ENCODE measurements at regions not wholly inside any gene's neighbourhood (a gene's known extent, or its start where the extent isn't known, plus 50 kb on each side); places are given as distances from the start of the nearest gene placed in this dataset.
A peak's percentile ranks its signal among the peaks of the same experiment; 100 is the strongest.
"Not testable (repeated sequence)": the region's sequence is repeated elsewhere in the genome, so short reads cannot be mapped to it uniquely, and the experiment has no call there.

DNA sequence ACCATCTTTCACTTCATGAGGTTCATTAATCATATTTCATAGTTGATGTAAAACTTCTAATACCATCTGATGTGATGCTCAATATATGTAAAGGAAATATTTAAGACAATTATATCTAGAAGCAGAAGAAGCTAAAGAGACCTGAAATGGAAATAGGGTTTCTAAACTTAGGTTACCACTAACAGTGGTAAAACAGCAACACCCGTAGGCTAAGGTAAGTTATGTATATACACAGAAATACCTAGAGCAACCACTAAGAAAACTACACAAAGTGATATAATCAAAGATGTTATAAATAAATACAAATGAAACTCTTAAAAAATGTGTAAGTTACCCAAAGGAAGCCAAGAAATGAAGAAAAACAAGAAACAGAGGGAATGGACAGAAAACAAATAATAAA is 61.1 kb upstream of the TNFSF4 start:
- 90 to 100% (median 97%) methylated on average over 1 of the region's 1 CpG for WGBS, 4 donors
- Histone ChIP-seq H3K4me3 (no peak overlapping the region), H3K4me1 (replicated peaks in 1 of 2) (no peaks in the 10 kb centered on the region), H3K9me3 (replicated peaks in 1 of 3) (peaks cover 0 to under 1% (median 0%) of the 10 kb centered on the region in 3 donors), H3K27ac (no peak overlapping the region), H3K36me3 (replicated peaks in 1 of 2) (no peaks in the 10 kb centered on the region), H3K27me3 (no peaks in the 10 kb centered on the region)
- TF ChIP-seq, protein P1, sequence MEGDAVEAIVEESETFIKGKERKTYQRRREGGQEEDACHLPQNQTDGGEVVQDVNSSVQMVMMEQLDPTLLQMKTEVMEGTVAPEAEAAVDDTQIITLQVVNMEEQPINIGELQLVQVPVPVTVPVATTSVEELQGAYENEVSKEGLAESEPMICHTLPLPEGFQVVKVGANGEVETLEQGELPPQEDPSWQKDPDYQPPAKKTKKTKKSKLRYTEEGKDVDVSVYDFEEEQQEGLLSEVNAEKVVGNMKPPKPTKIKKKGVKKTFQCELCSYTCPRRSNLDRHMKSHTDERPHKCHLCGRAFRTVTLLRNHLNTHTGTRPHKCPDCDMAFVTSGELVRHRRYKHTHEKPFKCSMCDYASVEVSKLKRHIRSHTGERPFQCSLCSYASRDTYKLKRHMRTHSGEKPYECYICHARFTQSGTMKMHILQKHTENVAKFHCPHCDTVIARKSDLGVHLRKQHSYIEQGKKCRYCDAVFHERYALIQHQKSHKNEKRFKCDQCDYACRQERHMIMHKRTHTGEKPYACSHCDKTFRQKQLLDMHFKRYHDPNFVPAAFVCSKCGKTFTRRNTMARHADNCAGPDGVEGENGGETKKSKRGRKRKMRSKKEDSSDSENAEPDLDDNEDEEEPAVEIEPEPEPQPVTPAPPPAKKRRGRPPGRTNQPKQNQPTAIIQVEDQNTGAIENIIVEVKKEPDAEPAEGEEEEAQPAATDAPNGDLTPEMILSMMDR (IDR thresholded peaks at IDR 0.05), result no peak
- DNase-seq, result no peak
- intact Hi-C loops (cut with DNase I), result no loop called here

DNA sequence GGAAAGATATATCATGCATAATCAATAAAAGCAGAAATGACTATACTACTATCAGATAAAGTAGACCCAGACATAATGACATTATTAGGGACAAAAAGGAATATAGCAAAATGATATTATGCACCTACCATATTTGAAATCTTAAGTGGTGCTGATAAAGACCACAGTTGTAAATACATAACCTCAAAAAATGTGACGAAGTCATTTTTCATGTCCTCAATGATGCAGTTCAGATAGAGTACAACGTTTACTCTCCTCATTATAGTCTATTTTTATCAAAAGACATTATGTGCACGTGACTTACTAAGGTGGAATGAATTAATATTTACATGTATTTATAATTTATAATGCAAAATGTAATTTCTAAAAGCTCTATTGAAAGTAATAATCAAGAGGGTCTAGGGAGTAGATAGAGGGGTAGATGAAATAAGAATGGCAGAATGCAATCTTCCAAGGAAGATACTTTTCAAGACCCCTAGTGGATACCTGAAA is 61.7 kb upstream of the TNFSF4 start:
- WGBS, 4 donors, result 77 to 87% (median 86%) methylated on average over 3 of the region's 3 CpGs
- H3K36me3 ChIP-seq (replicated peaks in 1 of 2), result no peaks in the 10 kb centered on the region
- peaks cover 0 to 3% (median 0%) of the 10 kb centered on the region in 3 donors for H3K9me3 ChIP-seq (replicated peaks in 1 of 3)
- TF ChIP-seq, protein P1 (IDR thresholded peaks at IDR 0.05), result no peak
- TF ChIP-seq POLR2A (IDR thresholded peaks at IDR 0.05), result no peak
- DNase-seq, result no peak
- no peaks in the 10 kb centered on the region for H3K27me3 ChIP-seq
- no peak overlapping the region for H3K27ac ChIP-seq
- intact Hi-C loops (cut with DNase I), result no loop called here
- H3K4me3 ChIP-seq, result no peak overlapping the region
- H3K4me1 ChIP-seq (replicated peaks in 1 of 2), result no peaks in the 10 kb centered on the region

DNA sequence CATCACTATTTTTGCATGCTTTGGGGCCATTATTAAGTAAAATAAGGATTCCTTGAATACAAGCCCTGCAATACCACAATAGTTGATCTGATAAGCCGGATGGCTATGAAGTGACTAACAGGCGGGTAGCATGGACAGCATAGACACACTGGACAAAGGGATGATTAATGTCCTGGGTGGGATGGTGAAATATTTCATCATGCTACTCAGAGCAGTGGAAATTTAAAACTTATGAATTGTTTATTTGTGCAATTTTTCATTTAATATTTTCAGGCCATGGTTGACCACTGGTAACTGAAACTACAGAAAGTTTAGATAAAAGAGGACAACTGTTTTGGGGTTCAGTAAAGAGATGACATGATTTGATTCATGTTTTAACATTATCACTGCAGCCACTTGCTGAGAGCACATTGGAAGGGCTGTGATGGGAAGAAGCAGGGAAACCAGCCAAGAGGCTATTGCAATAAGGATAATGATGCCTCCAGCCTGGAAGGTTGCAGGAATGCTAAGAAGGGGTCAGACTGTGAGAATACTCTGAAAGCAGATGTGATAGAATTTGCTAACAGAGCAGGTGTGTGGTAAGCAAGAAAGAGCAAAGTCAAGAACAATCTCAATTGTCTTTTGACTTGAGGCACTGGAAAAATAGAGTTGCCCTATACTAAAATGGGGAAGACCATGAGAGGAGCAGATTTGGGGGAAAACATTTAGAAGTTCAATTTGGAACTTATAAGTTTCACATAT is 62.5 kb upstream of the TNFSF4 start:
- Histone ChIP-seq H3K4me3 (no peak overlapping the region), H3K9me3 (replicated peaks in 1 of 3) (peaks cover 0 to 3% (median 0%) of the 10 kb centered on the region in 3 donors), H3K27me3 (no peaks in the 10 kb centered on the region), H3K4me1 (replicated peaks in 1 of 2) (no peaks in the 10 kb centered on the region), H3K27ac (no peak overlapping the region), H3K36me3 (replicated peaks in 1 of 2) (no peaks in the 10 kb centered on the region)
- peak in 2 of 7 donors; percentile 20 to 45 for DNase-seq
- TF ChIP-seq, protein P1 (IDR thresholded peaks at IDR 0.05), result no peak
- no peak for TF ChIP-seq POLR2A (IDR thresholded peaks at IDR 0.05)
- intact Hi-C loops (cut with DNase I), result no loop called here
- WGBS, 4 donors, result 42 to 73% (median 62%) methylated on average over 2 of the region's 2 CpGs

DNA sequence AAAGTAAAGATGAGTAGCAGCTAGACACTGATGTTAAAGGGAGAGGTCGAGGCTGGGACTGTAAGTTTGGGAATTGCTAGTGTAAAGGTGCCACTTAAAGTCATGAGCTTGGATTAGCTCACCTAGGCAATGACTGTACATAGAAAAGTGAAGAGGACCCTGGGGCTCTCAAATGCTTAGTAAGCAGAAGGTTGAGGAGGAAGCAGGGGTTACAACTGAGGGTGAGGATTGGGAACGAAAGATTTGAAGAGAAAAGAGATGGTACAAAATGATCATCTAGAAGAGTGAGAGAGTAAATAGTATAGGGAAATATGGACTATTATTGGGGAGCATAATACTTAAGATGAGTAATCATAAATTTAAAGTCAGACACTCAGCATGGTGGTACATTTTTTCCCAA is 63.1 kb upstream of the TNFSF4 start:
- H3K27ac ChIP-seq, result no peak overlapping the region
- TF ChIP-seq POLR2A (IDR thresholded peaks at IDR 0.05), result no peak
- TF ChIP-seq, protein P1 (IDR thresholded peaks at IDR 0.05), result no peak
- WGBS, 4 donors, result 62 to 94% (median 91%) methylated on average over 2 of the region's 2 CpGs
- no peaks in the 10 kb centered on the region for H3K27me3 ChIP-seq
- H3K36me3 ChIP-seq (replicated peaks in 1 of 2), result no peaks in the 10 kb centered on the region
- DNase-seq, result no peak
- peaks cover 0 to 3% (median 0%) of the 10 kb centered on the region in 3 donors for H3K9me3 ChIP-seq (replicated peaks in 1 of 3)
- intact Hi-C loops (cut with DNase I), result no loop called here
- no peaks in the 10 kb centered on the region for H3K4me1 ChIP-seq (replicated peaks in 1 of 2)
- no peak overlapping the region for H3K4me3 ChIP-seq

DNA sequence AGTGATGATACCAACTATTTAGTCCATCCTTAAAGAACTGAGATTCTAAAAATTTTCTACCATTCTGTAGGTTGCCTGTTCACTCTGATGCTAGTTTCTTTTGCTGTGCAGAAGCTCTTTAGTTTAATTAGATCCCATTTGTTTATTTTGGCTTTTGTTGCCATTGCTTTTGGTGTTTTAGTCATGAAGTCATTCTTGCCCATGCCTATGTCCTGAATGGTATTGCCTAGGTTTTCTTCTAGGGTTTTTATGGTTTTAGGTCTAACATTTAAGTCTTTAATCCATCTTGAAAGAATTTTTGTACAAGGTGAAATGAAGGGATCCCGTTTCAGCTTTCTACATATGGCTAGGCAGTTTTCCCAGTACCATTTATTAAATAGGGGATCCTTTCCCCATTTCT is 63.9 kb upstream of the TNFSF4 start:
- H3K27me3 ChIP-seq; H3K27ac ChIP-seq; H3K36me3 ChIP-seq (replicated peaks in 1 of 2); intact Hi-C loops (cut with DNase I); DNase-seq; H3K4me1 ChIP-seq (replicated peaks in 1 of 2); H3K9me3 ChIP-seq (replicated peaks in 1 of 3); H3K4me3 ChIP-seq: not testable (repeated sequence)
- 87 to 100% (median 97%) methylated on average over 1 of the region's 1 CpG for WGBS, 4 donors

All from adrenal gland (tissue), 9 donors.